Astrocyte of the cerebellum (primary cell): ENCODE measurements at regions not wholly inside any gene's neighbourhood (a gene's known extent, or its start where the extent isn't known, plus 50 kb on each side); places are given as distances from the start of the nearest gene placed in this dataset.

Experiments used
- DNase-seq: peaks from one replicate; pipeline ENCODE4 v3.0.0-alpha.2; 2011; ENCODE audit warnings: low read depth
- H3K4me3 ChIP-seq: 2 replicates; pipeline ENCODE4 v1.5.1; 2011; ENCODE audit warnings: mild to moderate bottlenecking, low read depth, low read length, moderate library complexity
- in situ Hi-C: cut with HindIII; loops from 2 replicates; pipeline ENCODE4 v1.10.0; 2017; ENCODE audit warnings: low sequenced_read_pairs
- TF ChIP-seq, protein P1 (sequence below): IDR thresholded peaks from 2 replicates; pipeline ENCODE4 v1.5.1; 2012; ENCODE audit warnings: low read length, low read depth, moderate library complexity, mild to moderate bottlenecking; ENCODE audit errors: missing control alignments

DNA sequence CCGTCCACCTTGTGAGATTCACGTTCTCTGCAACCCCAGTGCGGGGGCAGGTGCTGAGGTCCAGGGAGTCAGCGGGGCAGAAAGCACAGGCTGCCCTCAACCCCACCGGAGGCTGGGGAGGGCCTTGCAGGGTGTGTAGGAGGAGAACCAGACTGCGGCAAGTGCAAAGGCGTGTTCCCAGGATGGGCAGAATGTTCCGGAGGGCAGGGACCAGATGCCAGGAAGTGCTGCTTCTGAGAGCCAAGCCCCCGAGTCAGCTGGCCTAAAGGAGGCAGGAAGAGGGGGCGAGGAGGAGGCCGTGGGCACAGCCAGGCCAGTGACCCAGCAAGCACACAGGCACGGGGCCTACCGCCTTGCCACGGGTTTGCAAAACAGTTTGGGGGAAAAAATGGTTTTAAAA lies 193.8 kb upstream of the AJAP1 start:
- in situ Hi-C loops = no loop called here
- no peak for DNase-seq
- TF ChIP-seq, protein P1, sequence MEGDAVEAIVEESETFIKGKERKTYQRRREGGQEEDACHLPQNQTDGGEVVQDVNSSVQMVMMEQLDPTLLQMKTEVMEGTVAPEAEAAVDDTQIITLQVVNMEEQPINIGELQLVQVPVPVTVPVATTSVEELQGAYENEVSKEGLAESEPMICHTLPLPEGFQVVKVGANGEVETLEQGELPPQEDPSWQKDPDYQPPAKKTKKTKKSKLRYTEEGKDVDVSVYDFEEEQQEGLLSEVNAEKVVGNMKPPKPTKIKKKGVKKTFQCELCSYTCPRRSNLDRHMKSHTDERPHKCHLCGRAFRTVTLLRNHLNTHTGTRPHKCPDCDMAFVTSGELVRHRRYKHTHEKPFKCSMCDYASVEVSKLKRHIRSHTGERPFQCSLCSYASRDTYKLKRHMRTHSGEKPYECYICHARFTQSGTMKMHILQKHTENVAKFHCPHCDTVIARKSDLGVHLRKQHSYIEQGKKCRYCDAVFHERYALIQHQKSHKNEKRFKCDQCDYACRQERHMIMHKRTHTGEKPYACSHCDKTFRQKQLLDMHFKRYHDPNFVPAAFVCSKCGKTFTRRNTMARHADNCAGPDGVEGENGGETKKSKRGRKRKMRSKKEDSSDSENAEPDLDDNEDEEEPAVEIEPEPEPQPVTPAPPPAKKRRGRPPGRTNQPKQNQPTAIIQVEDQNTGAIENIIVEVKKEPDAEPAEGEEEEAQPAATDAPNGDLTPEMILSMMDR = no peak
- no peak overlapping the region for H3K4me3 ChIP-seq

DNA sequence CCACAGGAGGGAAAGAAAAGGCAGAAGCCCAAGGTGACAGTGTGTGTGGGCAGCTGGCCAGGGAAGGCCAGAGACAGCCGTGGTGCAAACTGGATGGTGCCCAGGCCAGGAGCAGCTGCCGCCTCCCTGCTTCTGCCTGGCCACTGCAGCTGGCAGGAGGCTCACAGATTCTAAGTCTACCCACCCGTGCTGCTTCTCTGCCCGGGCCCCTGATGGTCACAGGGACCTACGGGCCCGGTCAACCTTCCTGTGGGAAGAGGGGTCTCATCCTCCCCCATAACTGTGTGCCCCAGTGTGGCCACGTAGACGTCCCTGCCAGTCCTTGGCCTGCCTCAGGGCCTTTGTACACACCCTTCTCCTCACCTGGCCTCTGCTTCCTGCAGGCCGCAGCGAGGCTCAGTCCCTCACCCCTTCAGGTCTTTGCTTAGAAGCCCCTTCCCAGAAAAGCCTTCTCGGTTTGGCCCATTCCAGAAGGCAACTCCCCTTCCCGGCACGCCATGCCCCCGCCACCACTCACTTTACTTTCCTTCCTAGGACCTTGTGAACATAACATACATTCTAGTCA lies 192.6 kb upstream of the AJAP1 start:
- DNase-seq = no peak
- TF ChIP-seq, protein P1 = no peak
- H3K4me3 ChIP-seq = no peak overlapping the region
- in situ Hi-C loops = no loop called here

DNA sequence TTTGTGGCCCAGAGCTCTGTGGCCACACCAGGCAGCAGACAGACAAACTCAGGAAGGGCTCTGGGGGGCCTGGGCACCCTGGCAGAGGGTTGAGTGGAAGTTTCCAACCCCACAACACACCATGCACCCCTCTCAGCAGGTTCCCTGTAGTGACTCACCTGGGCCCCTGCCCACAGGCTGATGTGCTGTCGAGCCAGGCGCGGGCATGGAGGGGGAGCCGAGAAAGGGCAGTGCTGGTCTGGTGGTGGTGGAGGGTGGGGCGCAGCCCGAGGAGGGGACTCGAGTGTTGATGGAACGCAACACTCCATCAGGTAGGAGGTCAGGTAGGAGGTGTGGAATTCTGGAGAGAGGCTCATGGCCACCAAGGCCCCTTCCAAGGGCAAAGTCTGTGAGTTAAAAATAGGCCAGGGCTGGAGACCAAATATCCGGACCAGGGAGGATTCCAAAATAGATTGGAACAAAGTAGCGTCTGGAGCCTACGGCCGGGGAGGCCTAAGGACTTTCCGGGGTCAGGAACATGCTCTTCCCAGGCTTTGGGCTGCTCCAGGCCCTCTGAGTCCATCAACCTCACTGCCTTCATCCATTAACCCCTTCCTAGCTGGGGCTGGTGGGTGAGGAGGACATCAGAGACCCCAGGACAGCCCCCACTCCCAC lies 191.5 kb upstream of the AJAP1 start:
- no peak overlapping the region for H3K4me3 ChIP-seq
- TF ChIP-seq, protein P1 = no peak
- in situ Hi-C loops = no loop called here
- DNase-seq = no peak

DNA sequence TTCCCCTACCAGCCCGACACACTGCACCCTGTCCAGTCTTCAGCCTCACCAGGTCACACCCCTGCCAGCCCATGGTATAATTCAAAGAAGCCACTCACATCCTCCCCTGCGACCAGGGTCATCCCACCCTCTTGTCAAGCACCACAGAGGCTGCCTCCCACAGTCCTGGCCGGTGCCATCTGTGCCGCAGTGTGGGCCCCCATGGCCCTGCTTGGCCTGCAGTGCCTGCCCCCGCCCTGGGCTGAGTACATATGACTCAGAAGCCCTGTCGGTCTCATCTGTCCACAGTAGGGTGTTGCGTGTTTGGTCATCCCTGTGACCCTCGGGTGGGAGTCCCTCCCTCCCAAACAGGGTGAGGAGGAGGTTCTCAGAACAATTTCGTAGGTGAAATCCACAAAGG lies 190.8 kb upstream of the AJAP1 start:
- in situ Hi-C loops = no loop called here
- no peak overlapping the region for H3K4me3 ChIP-seq
- TF ChIP-seq, protein P1 = no peak
- DNase-seq = no peak

DNA sequence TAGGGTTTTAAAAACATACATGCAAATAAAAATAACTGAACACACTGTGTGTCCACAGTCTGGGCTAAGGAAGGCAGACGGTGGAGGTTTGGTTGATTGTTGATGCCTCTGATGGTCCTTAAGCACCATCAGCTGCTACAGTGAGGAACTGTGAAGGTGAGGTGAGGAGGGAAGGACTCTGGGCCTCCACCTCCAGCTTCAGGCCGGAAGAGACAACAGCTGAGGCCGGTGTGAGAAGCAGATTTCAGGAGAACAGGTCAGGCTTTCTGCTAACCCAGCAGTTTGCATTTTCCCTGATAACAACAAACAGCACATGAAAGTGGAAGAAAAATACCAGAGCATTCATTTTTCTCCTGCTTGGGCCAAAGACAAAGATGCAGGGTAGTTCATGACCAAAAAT lies 189.9 kb upstream of the AJAP1 start:
- in situ Hi-C loops = no loop called here
- no peak overlapping the region for H3K4me3 ChIP-seq
- no peak for DNase-seq
- TF ChIP-seq, protein P1 = no peak

DNA sequence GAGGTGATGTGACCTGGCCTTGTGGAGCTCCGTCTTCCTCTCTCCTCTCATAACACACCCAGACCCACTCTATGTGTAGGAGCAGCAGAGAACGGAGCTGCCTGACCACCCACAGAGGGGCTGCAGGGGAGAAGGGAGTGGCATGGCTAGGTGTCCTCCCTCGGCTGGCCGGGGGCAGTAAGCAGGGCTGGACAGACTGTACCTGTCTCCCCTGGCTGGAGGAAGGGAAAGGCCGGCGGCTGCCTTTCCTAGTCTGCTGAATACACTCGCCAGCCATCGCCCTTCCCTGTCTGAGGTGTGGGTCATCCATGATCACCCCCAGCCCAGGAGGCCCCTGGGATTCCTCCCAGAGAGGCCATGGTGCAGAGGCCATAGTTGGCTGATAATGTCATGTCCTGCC lies 187.2 kb upstream of the AJAP1 start:
- in situ Hi-C loops = no loop called here
- no peak overlapping the region for H3K4me3 ChIP-seq
- DNase-seq = no peak
- TF ChIP-seq, protein P1 = no peak

DNA sequence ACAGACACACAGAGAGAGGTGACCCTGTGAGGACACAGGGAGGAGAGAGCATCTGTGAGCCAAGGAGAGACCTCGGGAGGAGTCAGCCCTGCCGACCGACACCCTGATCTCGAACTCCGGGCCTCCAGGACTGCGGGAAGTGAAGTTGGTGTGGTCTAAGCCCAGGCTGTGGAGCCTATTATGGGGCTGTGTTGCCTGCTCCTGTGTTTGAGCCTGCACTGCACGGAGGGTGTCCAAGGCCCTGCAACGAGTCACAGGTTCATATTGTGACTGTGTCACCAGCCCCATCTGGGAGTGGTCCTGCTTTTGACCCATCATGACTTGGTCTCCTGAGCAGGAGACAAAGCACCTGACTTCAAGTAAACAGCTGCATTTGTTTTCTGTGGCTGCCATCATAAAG lies 186.0 kb upstream of the AJAP1 start:
- TF ChIP-seq, protein P1 = no peak
- in situ Hi-C loops = no loop called here
- no peak for DNase-seq
- no peak overlapping the region for H3K4me3 ChIP-seq
